H1 (cell line): ENCODE measurements at regions not wholly inside any gene's neighbourhood (a gene's known extent, or its start where the extent isn't known, plus 50 kb on each side); places are given as distances from the start of the nearest gene placed in this dataset.

Experiments used
- CTCF ChIA-PET: fragments of 300-600 bp; sonication (Branson Sonifier 250); formaldehyde crosslinking; loops from one replicate; lab custom pipeline; 2021; ENCODE audit not compliant: partially characterized antibody; lab: Charles Lee
- POLR2A ChIA-PET: fragments of 300-600 bp; sonication (Branson Sonifier 250); formaldehyde crosslinking; loops from one replicate; lab custom pipeline; 2021; ENCODE audit warnings: inconsistent platforms; ENCODE audit not compliant: partially characterized antibody; lab: Charles Lee
- DNase-seq, 2 experiments: peaks; one replicate each; pipeline versions ENCODE4 v3.0.0 to v3.0.0-alpha.2; 2010 to 2022; ENCODE audit warnings: low spot score in 2 of 2, low read depth in 1 of 2, mixed read lengths in 1 of 2
- FAIRE-seq: peaks from 2 replicates; lab custom pipeline; 2011; peaks lifted over from hg19 to GRCh38; lab: Jason Lieb, UNC
- H2AFZ ChIP-seq: 2 replicates; pipeline ENCODE4 v1.8.1; 2012; ENCODE audit warnings: low read length, inconsistent platforms
- H2AK5ac ChIP-seq: 2 replicates; pipeline ENCODE4 v1.6.1; 2013; ENCODE audit warnings: low read depth, low read length
- H2BK120ac ChIP-seq: replicated peaks from 2 replicates; pipeline ENCODE3; 2013; ENCODE audit warnings: low read depth, low read length, inconsistent platforms
- H2BK12ac ChIP-seq: 2 replicates; pipeline ENCODE4 v1.6.1; 2013; ENCODE audit warnings: low read depth, low read length
- H2BK15ac ChIP-seq: 2 replicates; pipeline ENCODE4 v1.6.1; 2013; ENCODE audit warnings: low read length
- H2BK20ac ChIP-seq: 2 replicates; pipeline ENCODE4 v1.6.1; 2013; ENCODE audit warnings: low read length
- H2BK5ac ChIP-seq: 2 replicates; pipeline ENCODE4 v1.6.1; 2013; ENCODE audit warnings: low read depth, low read length
- H3K14ac ChIP-seq: 2 replicates; pipeline ENCODE4 v1.6.1; 2013; ENCODE audit warnings: inconsistent platforms; ENCODE audit not compliant: insufficient read length
- H3K18ac ChIP-seq: 2 replicates; pipeline ENCODE4 v1.6.1; 2013; ENCODE audit warnings: low read length; ENCODE audit errors: extremely low read depth
- H3K23ac ChIP-seq: 2 replicates; pipeline ENCODE4 v1.6.1; 2013; ENCODE audit warnings: inconsistent platforms; ENCODE audit not compliant: insufficient read length
- H3K23me2 ChIP-seq: 2 replicates; pipeline ENCODE4 v1.6.1; 2013; ENCODE audit warnings: low read depth, low read length
- H3K27ac ChIP-seq: 2 replicates; pipeline ENCODE4 v1.6.1; 2011; ENCODE audit warnings: low read depth, low read length, inconsistent platforms
- H3K27me3 ChIP-seq, 4 experiments: replicated peaks in 1 of 4; 1 replicate in 1 of 4; 2 replicates in 3 of 4; pipeline versions ENCODE4 v1.6.1 to v1.8.1; 2011 to 2013; ENCODE audit warnings: low read length in 3 of 4, mild to moderate bottlenecking in 3 of 4, inconsistent platforms in 2 of 4, mixed read lengths in 2 of 4, moderate library complexity in 1 of 4; ENCODE audit not compliant: control insufficient read depth in 3 of 4, insufficient read depth in 3 of 4; ENCODE audit errors: extremely low read depth in 1 of 4
- H3K36me3 ChIP-seq, 4 experiments: 2 replicates each; pipeline versions ENCODE4 v1.6.1 to v1.8.1; 2011 to 2013; ENCODE audit warnings: mild to moderate bottlenecking in 4 of 4, low read length in 3 of 4, moderate library complexity in 2 of 4, control low read depth in 1 of 4, inconsistent platforms in 1 of 4; ENCODE audit not compliant: insufficient read depth in 4 of 4, control insufficient read depth in 2 of 4
- H3K4ac ChIP-seq: replicated peaks from 2 replicates; pipeline ENCODE3; 2013; ENCODE audit warnings: low read length, low read depth, mixed read lengths, inconsistent platforms; ENCODE audit not compliant: insufficient read length
- H3K4me1 ChIP-seq, 4 experiments: replicated peaks in 1 of 4; 1 replicate in 1 of 4; 2 replicates in 3 of 4; pipeline versions ENCODE4 v1.6.1 to v1.8.1; 2011 to 2013; ENCODE audit warnings: low read length in 3 of 4, inconsistent platforms in 2 of 4, mixed read lengths in 1 of 4; ENCODE audit not compliant: insufficient read depth in 4 of 4, control insufficient read depth in 3 of 4
- H3K4me2 ChIP-seq, 2 experiments: 2 replicates each; pipeline versions ENCODE4 v1.6.1 to v1.8.1; 2011 to 2013; ENCODE audit warnings: low read depth in 2 of 2, low read length in 2 of 2, control low read depth in 1 of 2, inconsistent platforms in 1 of 2, mild to moderate bottlenecking in 1 of 2; ENCODE audit not compliant: insufficient read depth in 1 of 2
- H3K4me3 ChIP-seq, 4 experiments: fragments of 200-600, 300-600 bp in 1 of 4; sonication (generic), shearing (Covaris generic), sonication (Bioruptor Twin) in 1 of 4; 2 replicates each; pipeline versions ENCODE4 v1.5.1 to v1.8.1; 2011 to 2016; ENCODE audit warnings: low read length in 4 of 4, low read depth in 3 of 4, control low read depth in 2 of 4, inconsistent platforms in 2 of 4, mild to moderate bottlenecking in 2 of 4, mixed read lengths in 1 of 4, moderate library complexity in 1 of 4; ENCODE audit not compliant: insufficient read depth in 2 of 4; ENCODE audit errors: extremely low read depth in 1 of 4
- H3K56ac ChIP-seq: replicated peaks from 2 replicates; pipeline ENCODE3; 2013; ENCODE audit warnings: low read depth, mild to moderate bottlenecking, mixed read lengths, low read length, inconsistent platforms; ENCODE audit not compliant: insufficient read length
- H3K79me1 ChIP-seq: 2 replicates; pipeline ENCODE4 v1.6.1; 2013; ENCODE audit warnings: low read depth, low read length, control low read depth
- H3K79me2 ChIP-seq, 2 experiments: 2 replicates each; pipeline versions ENCODE4 v1.6.1 to v1.8.1; 2012 to 2013; ENCODE audit warnings: low read length in 2 of 2, mild to moderate bottlenecking in 2 of 2, inconsistent platforms in 1 of 2; ENCODE audit not compliant: insufficient read depth in 2 of 2, control insufficient read depth in 1 of 2
- H3K9ac ChIP-seq, 4 experiments: replicated peaks in 1 of 4; 1 replicate in 1 of 4; 2 replicates in 3 of 4; pipeline versions ENCODE4 v1.6.1 to v1.8.1; 2011 to 2013; ENCODE audit warnings: low read depth in 3 of 4, low read length in 3 of 4, control low read depth in 2 of 4, mild to moderate bottlenecking in 2 of 4, moderate library complexity in 2 of 4, inconsistent platforms in 1 of 4; ENCODE audit errors: extremely low read depth in 1 of 4
- H3K9me3 ChIP-seq, 2 experiments: 2 replicates each; pipeline versions ENCODE4 v1.6.1 to v1.8.1; 2012 to 2013; ENCODE audit warnings: mild to moderate bottlenecking in 2 of 2, moderate library complexity in 2 of 2, control low read depth in 1 of 2, inconsistent platforms in 1 of 2, low read depth in 1 of 2, low read length in 1 of 2, mixed read lengths in 1 of 2; ENCODE audit not compliant: insufficient read depth in 2 of 2
- H4K20me1 ChIP-seq, 2 experiments: replicated peaks in 1 of 2; 2 replicates each; pipeline versions ENCODE3 to v1.8.1; 2011 to 2013; ENCODE audit warnings: inconsistent platforms in 2 of 2, low read length in 2 of 2, mild to moderate bottlenecking in 1 of 2; ENCODE audit not compliant: insufficient read depth in 2 of 2, control insufficient read depth in 1 of 2
- H4K5ac ChIP-seq: 2 replicates; pipeline ENCODE4 v1.6.1; 2013; ENCODE audit warnings: low read length, low read depth, mixed read lengths, inconsistent platforms; ENCODE audit not compliant: insufficient read length
- H4K8ac ChIP-seq: 2 replicates; pipeline ENCODE4 v1.8.0; 2013; ENCODE audit warnings: mild to moderate bottlenecking, moderate library complexity, low read length, inconsistent platforms; ENCODE audit not compliant: insufficient read depth; ENCODE audit errors: extremely low read depth
- H4K91ac ChIP-seq: replicated peaks from 2 replicates; pipeline ENCODE3; 2013; ENCODE audit warnings: low read length, mixed read lengths, inconsistent platforms; ENCODE audit not compliant: insufficient read length
- BRCA1 ChIP-seq: IDR thresholded peaks from 2 replicates; pipeline ENCODE4 v1.6.1; 2012; ENCODE audit warnings: low read depth, low read length, improper control_type of control experiment
- CBX5 ChIP-seq: fragments of 300-800, 300-1000 bp; sonication (generic); IDR thresholded peaks from 2 replicates; pipeline ENCODE4 v1.7.1; 2016; ENCODE audit warnings: antibody characterized with exemption, low read length, low read depth
- CTBP2 ChIP-seq: IDR thresholded peaks from 2 replicates; pipeline ENCODE4 v1.7.0; 2011; ENCODE audit warnings: borderline replicate concordance, mild to moderate bottlenecking, moderate library complexity, mixed read lengths, low read length; ENCODE audit not compliant: insufficient read depth, insufficient read length
- PHF8 ChIP-seq: fragments of 200-600 bp; sonication (generic); conservative IDR thresholded peaks from 2 replicates; pipeline ENCODE4 v1.7.1; 2012; ENCODE audit warnings: low read depth, mild to moderate bottlenecking, inconsistent platforms, low read length, moderate library complexity
- RFX5 ChIP-seq: IDR thresholded peaks from 2 replicates; pipeline ENCODE4 v1.6.1; 2011; ENCODE audit warnings: low read depth, low read length, improper control_type of control experiment, borderline replicate concordance
- TCF12 ChIP-seq: IDR thresholded peaks from 2 replicates; pipeline ENCODE4 v1.6.1; 2011; ENCODE audit warnings: low read depth, mild to moderate bottlenecking, low read length
- ZNF274 ChIP-seq: IDR thresholded peaks from 2 replicates; pipeline ENCODE4 v1.7.0; 2012; ENCODE audit warnings: low read length, borderline replicate concordance; ENCODE audit errors: extremely low read depth
- WGBS, 2 experiments: shearing (Covaris generic) in 1 of 2; methylation state at CpG; one replicate each; pipeline versions ENCODE4 v1.1.6 to v1.1.7; 2013 to 2015; ENCODE audit warnings: low lambda C conversion rate in 2 of 2, mixed read lengths in 2 of 2, inconsistent platforms in 1 of 2, low coverage in 1 of 2, missing lambda C conversion rate in 1 of 2; ENCODE audit not compliant: insufficient replicate concordance in 2 of 2, insufficient coverage in 1 of 2, insufficient read length in 1 of 2; ENCODE audit errors: extremely low coverage in 1 of 2, missing lambda C conversion rate in 1 of 2; 5-methylcytosine and 5-hydroxymethylcytosine counted together

- Histone ChIP-seq H4K5ac (no peak overlapping the region), H3K4me3 (no peak overlapping the region), H2BK20ac (no peak overlapping the region), H3K23ac (no peak overlapping the region), H2BK12ac (no peak overlapping the region), H3K27ac (no peak overlapping the region), H3K23me2 (no peaks in the 10 kb centered on the region), H3K9ac (no peak overlapping the region), H2BK5ac (no peak overlapping the region), H4K91ac (no peak overlapping the region), H3K79me1 (no peaks in the 10 kb centered on the region), H3K79me2 (no peaks in the 10 kb centered on the region), H3K56ac (no peak overlapping the region), H3K4ac (no peak overlapping the region), H3K4me2 (no peak overlapping the region), H4K20me1 (no peaks in the 10 kb centered on the region), H2BK15ac (no peak overlapping the region), H3K4me1 (no peaks in the 10 kb centered on the region), H3K36me3 (no peaks in the 10 kb centered on the region), H4K8ac (no peak overlapping the region), H3K9me3 (no peaks in the 10 kb centered on the region), H2BK120ac (no peak overlapping the region), H3K14ac (no peak overlapping the region), H2AFZ (no peak overlapping the region), H2AK5ac (no peak overlapping the region), H3K27me3 (peaks cover 0 to 2% (median 0%) of the 10 kb centered on the region in 4 experiments; a peak in 1 of 7 replicates), H3K18ac (no peak overlapping the region)
- DNase-seq (no peak), FAIRE-seq (no peak)
- CTCF ChIA-PET, result interaction anchor here (1.2 kb wide), 1 partner anchor 11 kb away, joined by 3 read pairs; no protein-coding TSS in a partner anchor
- WGBS, 2 experiments, result 97% methylated on average over 6 of the region's 12 CpGs; no CpG with 5 or more reads in 1 of the 2 experiments
- POLR2A ChIA-PET, result no interaction called here
- TF ChIP-seq TCF12 (no peak), BRCA1 (no peak), CTBP2 (no peak), ZNF274 (no peak), CBX5 (no peak), RFX5 (no peak), PHF8 (no peak)
These were observed 279.1 kb upstream of the TTC14 start for GRCh38 chr3:180322829-180323228.
